HepG2 (cell line): ENCODE measurements at regions not wholly inside any gene's neighbourhood (a gene's known extent, or its start where the extent isn't known, plus 50 kb on each side); places are given as distances from the start of the nearest gene placed in this dataset.
"Not testable (repeated sequence)": the region's sequence is repeated elsewhere in the genome, so short reads cannot be mapped to it uniquely, and the experiment has no call there.

Source experiments
- ATAC-seq: fragments of 200-7000 bp; cut with Tn5 transposase; 3 replicates; pipeline ENCODE4 v1.9.1; 2020; ENCODE audit warnings: mild to moderate bottlenecking, moderate library complexity
- BruUV-seq: library from RNA; stranded (reverse); fragments of 400-500 nt; replicated peaks from 2 replicates; lab custom pipeline; 2021; lab: Mats Ljungman, UMichigan
- CTCF ChIA-PET: fragments of 300-600 bp; formaldehyde crosslinking; extraction: SDS; loops from one replicate; lab custom pipeline; 2021; ENCODE audit warnings: low total read pairs, inconsistent platforms, low intra/inter-chr PET ratio; lab: Yijun Ruan, JAX
- POLR2A ChIA-PET: fragments of 350-600 bp; sonication (Branson Sonifier 250); formaldehyde crosslinking; loops from one replicate; lab custom pipeline; 2020; ENCODE audit warnings: antibody characterized with exemption, inconsistent platforms; lab: Yijun Ruan, JAX
- DNase-seq: peaks from one replicate; pipeline ENCODE4 v3.0.0-alpha.2; 2015; ENCODE audit warnings: low spot score
- FAIRE-seq: peaks from 3 replicates; lab custom pipeline; 2011; peaks lifted over from hg19 to GRCh38; lab: Jason Lieb, UNC
- H2AFZ ChIP-seq: one replicate; pipeline ENCODE4 v1.6.1; 2011; ENCODE audit warnings: low read length, inconsistent platforms
- H3K27ac ChIP-seq: fragments of 300-600 bp; 3 replicates; pipeline ENCODE4 v1.8.0; 2011; ENCODE audit warnings: mixed run types, mild to moderate bottlenecking, mixed read lengths, low read length, inconsistent platforms; ENCODE audit not compliant: insufficient read depth; ENCODE audit errors: extremely low read length
- H3K27me3 ChIP-seq, 2 experiments: fragments of 200-600 bp in 1 of 2; 2 replicates in 1 of 2; 3 replicates in 1 of 2; pipeline versions ENCODE4 v1.6.0 to v1.8.0; 2011; ENCODE audit warnings: low read length in 2 of 2, mild to moderate bottlenecking in 2 of 2, moderate library complexity in 2 of 2, inconsistent platforms in 1 of 2; ENCODE audit not compliant: insufficient read depth in 2 of 2, control insufficient read depth in 1 of 2
- H3K36me3 ChIP-seq, 2 experiments: fragments of 200-600 bp in 1 of 2; replicated peaks in 1 of 2; 2 replicates in 1 of 2; 3 replicates in 1 of 2; pipeline versions ENCODE4 v1.5.1 to v1.8.0; 2011; ENCODE audit warnings: low read length in 2 of 2, inconsistent platforms in 1 of 2; ENCODE audit not compliant: insufficient read depth in 2 of 2, control insufficient read depth in 1 of 2
- H3K4me1 ChIP-seq: 2 replicates; pipeline ENCODE4 v1.5.1; 2012; ENCODE audit warnings: low read length, inconsistent platforms; ENCODE audit not compliant: insufficient read depth
- H3K4me2 ChIP-seq: 2 replicates; pipeline ENCODE4 v1.6.0; 2011; ENCODE audit warnings: low read depth, low read length, inconsistent platforms
- H3K4me3 ChIP-seq, 3 experiments: fragments of 200-600 bp in 1 of 3; sonication (generic), shearing (Covaris generic) in 1 of 3; replicated peaks in 1 of 3; 2 replicates each; pipeline ENCODE4 v1.5.1; 2011 to 2016; ENCODE audit warnings: low read length in 3 of 3, inconsistent platforms in 2 of 3, low read depth in 2 of 3, mild to moderate bottlenecking in 2 of 3, control low read depth in 1 of 3, mixed read lengths in 1 of 3; ENCODE audit not compliant: insufficient read depth in 1 of 3
- H3K79me2 ChIP-seq: one replicate; pipeline ENCODE4 v1.6.1; 2011; ENCODE audit warnings: low read length, inconsistent platforms; ENCODE audit not compliant: insufficient read depth
- H3K9ac ChIP-seq: 2 replicates; pipeline ENCODE4 v1.6.0; 2011; ENCODE audit warnings: mild to moderate bottlenecking, low read depth, low read length, inconsistent platforms; ENCODE audit not compliant: insufficient read depth
- H3K9me3 ChIP-seq: 2 replicates; pipeline ENCODE4 v1.5.1; 2012; ENCODE audit warnings: mild to moderate bottlenecking, low read length
- H4K20me1 ChIP-seq: 2 replicates; pipeline ENCODE4 v1.6.0; 2011; ENCODE audit warnings: inconsistent platforms, mild to moderate bottlenecking, low read length, moderate library complexity; ENCODE audit not compliant: insufficient read depth
- CTCF ChIP-seq: sonication (generic); formaldehyde crosslinking; IDR thresholded peaks from 2 replicates; pipeline ENCODE4 v1.5.0; 2020; ENCODE audit warnings: mild to moderate bottlenecking, missing genetic modification reagents, moderate library complexity
- SMC3 ChIP-seq: IDR thresholded peaks from 2 replicates; pipeline ENCODE4 v1.6.1; 2011; ENCODE audit warnings: low read length, improper control_type of control experiment
- STAG1 ChIP-seq: sonication (generic); formaldehyde crosslinking; IDR thresholded peaks from 2 replicates; pipeline ENCODE4 v1.4.0; 2020; ENCODE audit warnings: missing genetic modification reagents
- WGBS: methylation state at CpG from one replicate; pipeline ENCODE4 v1.1.6; 2017; ENCODE audit warnings: low lambda C conversion rate; 5-methylcytosine and 5-hydroxymethylcytosine counted together
- in situ Hi-C: cut with HindIII; loops from 2 replicates; pipeline ENCODE4 v1.10.0; 2017; ENCODE audit warnings: low pct_unique_long_range_greater_than_20kb; ENCODE audit not compliant: extremely low pct_ligation_motif_present
- intact Hi-C: fragments of 100-400 bp; cut with micrococcal nuclease; formaldehyde crosslinking; loops from one replicate; pipeline ENCODE4 v1.10.0; 2022; ENCODE audit not compliant: unreplicated experiment

GRCh38 chr21:28051649-28052048 is 941.0 kb downstream of the LTN1 start:
- H2AFZ ChIP-seq, H3K36me3 ChIP-seq, in situ Hi-C loops, FAIRE-seq, H3K4me2 ChIP-seq, H3K9me3 ChIP-seq, H3K27me3 ChIP-seq, H3K4me1 ChIP-seq, H3K27ac ChIP-seq, H3K9ac ChIP-seq, POLR2A ChIA-PET, H3K79me2 ChIP-seq, H4K20me1 ChIP-seq, BruUV-seq, H3K4me3 ChIP-seq, intact Hi-C loops: not testable (repeated sequence)
- TF ChIP-seq CTCF (CRISPR knock-in tag) (peak; percentile 50), STAG1 (CRISPR knock-in tag) (peak; percentile 66), SMC3 (peak; percentile 20; the same call in 1 of the 2 replicates)
- CTCF ChIA-PET = interaction anchor here (1.6 kb wide), 1 partner anchor 1202 kb away, joined by 4 read pairs; no protein-coding TSS in a partner anchor
- WGBS = 4% methylated on average over 4 of the region's 4 CpGs
- peak; percentile 42; the same call in 1 of the 3 replicates for ATAC-seq
- DNase-seq = peak; percentile 1

GRCh38 chr21:28035692-28036091 is 957.0 kb downstream of the LTN1 start:
- H3K4me3 ChIP-seq, intact Hi-C loops, H3K27ac ChIP-seq, H3K4me1 ChIP-seq, H2AFZ ChIP-seq, H3K79me2 ChIP-seq, H3K27me3 ChIP-seq, H3K4me2 ChIP-seq, H3K36me3 ChIP-seq, ATAC-seq, POLR2A ChIA-PET, in situ Hi-C loops, DNase-seq, H3K9ac ChIP-seq, H4K20me1 ChIP-seq, BruUV-seq, CTCF ChIA-PET, FAIRE-seq: not testable (repeated sequence)
- peaks cover 74% of the 10 kb centered on the region for H3K9me3 ChIP-seq

GRCh38 chr21:28034916-28035315 is 957.8 kb downstream of the LTN1 start:
- FAIRE-seq, ATAC-seq, H4K20me1 ChIP-seq, POLR2A ChIA-PET, CTCF ChIA-PET, H3K27me3 ChIP-seq, H3K4me2 ChIP-seq, BruUV-seq, in situ Hi-C loops, H3K27ac ChIP-seq, DNase-seq, H3K9ac ChIP-seq, H3K4me3 ChIP-seq, H3K36me3 ChIP-seq, H3K4me1 ChIP-seq, H2AFZ ChIP-seq, H3K79me2 ChIP-seq, intact Hi-C loops: not testable (repeated sequence)
- WGBS = 12% methylated on average over 2 of the region's 2 CpGs
- peaks cover 78% of the 10 kb centered on the region for H3K9me3 ChIP-seq

- ATAC-seq, H4K20me1 ChIP-seq, H2AFZ ChIP-seq, DNase-seq, intact Hi-C loops, POLR2A ChIA-PET, H3K4me1 ChIP-seq, in situ Hi-C loops, BruUV-seq, H3K36me3 ChIP-seq, CTCF ChIA-PET, H3K4me2 ChIP-seq, H3K4me3 ChIP-seq, H3K27me3 ChIP-seq, H3K27ac ChIP-seq, H3K79me2 ChIP-seq, FAIRE-seq, H3K9ac ChIP-seq: not testable (repeated sequence)
- WGBS = 42% methylated on average over 4 of the region's 4 CpGs
- H3K9me3 ChIP-seq = peaks cover 76% of the 10 kb centered on the region
These were observed 958.3 kb downstream of the LTN1 start for GRCh38 chr21:28034334-28034733.
